Jurkat, Clone E6-1 (cell line): ENCODE measurements at regions not wholly inside any gene's neighbourhood (a gene's known extent, or its start where the extent isn't known, plus 50 kb on each side); places are given as distances from the start of the nearest gene placed in this dataset.
"Not testable (repeated sequence)": the region's sequence is repeated elsewhere in the genome, so short reads cannot be mapped to it uniquely, and the experiment has no call there.

Experiments
- DNase-seq: peaks from one replicate; pipeline ENCODE4 v3.0.0-alpha.2; 2011; ENCODE audit warnings: low read depth, low spot score
- H3K4me3 ChIP-seq: 2 replicates; pipeline ENCODE4 v1.5.1; 2011; ENCODE audit warnings: mild to moderate bottlenecking, low read length, control low read depth, moderate library complexity

GRCh38 chr11:43053638-43054412, 258.0 kb upstream of the API5 start:
- DNase-seq, result no peak
- H3K4me3 ChIP-seq, result no peak overlapping the region

DNA sequence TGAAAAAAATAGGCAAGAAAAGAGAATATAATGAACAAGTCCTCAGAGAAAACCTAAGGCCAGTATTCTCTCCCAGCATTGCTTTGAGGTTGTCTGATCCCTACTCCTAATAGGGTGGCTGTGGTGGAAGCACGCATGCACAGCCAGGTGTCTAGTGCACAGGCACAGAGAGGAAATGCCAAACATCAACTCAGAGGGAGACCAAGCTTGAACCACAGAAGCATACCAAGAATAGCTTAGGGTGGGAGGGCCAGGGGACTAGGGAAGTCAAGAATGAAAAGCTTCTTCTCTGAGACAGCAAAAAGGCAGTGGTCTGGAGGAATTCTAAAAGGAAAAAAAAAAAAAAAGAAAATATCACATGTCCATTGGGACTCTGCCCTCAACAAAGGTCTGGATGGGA, 244.1 kb upstream of the API5 start:
- H3K4me3 ChIP-seq, result no peak overlapping the region
- peak; percentile 2 for DNase-seq

- DNase-seq, result no peak
- H3K4me3 ChIP-seq, result no peak overlapping the region
Measured at GRCh38 chr11:43071338-43071737, 240.5 kb upstream of the API5 start.

DNA sequence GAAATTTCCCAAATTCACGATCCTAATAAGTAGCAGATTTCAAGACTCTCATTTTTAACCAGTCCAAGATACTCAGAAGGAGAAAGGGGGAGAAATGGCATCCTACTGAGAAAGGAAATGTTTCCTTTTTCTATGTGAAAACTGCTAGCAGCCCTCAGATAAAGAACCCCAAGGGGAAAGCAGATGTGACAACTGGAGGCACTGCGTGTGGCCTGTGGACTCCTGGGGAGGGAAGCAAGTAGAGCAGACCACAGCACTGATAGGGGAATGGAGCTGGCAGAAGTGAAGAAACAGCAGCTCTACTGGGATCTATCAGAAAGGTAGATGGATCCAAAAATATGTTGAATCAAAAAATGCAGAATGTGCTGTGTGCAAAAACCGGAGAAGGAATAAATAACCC, 239.7 kb upstream of the API5 start:
- H3K4me3 ChIP-seq, result no peak overlapping the region
- DNase-seq, result no peak

GRCh38 chr11:43072911-43073310, 238.9 kb upstream of the API5 start:
- no peak for DNase-seq
- no peak overlapping the region for H3K4me3 ChIP-seq

GRCh38 chr11:43074810-43075209, 237.0 kb upstream of the API5 start:
- DNase-seq, result no peak
- H3K4me3 ChIP-seq, result no peak overlapping the region

DNA sequence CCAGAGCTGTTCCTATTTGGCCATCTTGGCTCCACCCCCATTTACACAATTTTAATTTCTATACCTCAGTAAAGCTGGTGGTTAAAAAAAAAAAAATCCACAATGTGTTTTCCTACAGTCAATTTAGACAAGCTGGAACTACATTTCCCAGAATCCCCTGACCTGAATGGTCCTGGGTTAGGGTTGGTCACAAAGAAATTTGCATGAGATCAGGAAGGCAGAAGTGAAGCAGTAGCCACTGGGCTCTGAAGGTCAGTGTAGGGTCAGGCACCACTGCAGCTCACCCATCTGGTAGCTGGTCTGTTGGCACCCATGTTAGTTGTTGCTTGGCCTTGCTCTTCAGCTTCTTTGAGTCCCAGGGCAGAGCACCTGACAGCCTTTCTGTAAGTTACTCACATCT, 210.7 kb upstream of the API5 start:
- H3K4me3 ChIP-seq, result no peak overlapping the region
- DNase-seq, result no peak

GRCh38 chr11:43116071-43116470, 195.7 kb upstream of the API5 start:
- DNase-seq, result no peak
- no peak overlapping the region for H3K4me3 ChIP-seq

DNA sequence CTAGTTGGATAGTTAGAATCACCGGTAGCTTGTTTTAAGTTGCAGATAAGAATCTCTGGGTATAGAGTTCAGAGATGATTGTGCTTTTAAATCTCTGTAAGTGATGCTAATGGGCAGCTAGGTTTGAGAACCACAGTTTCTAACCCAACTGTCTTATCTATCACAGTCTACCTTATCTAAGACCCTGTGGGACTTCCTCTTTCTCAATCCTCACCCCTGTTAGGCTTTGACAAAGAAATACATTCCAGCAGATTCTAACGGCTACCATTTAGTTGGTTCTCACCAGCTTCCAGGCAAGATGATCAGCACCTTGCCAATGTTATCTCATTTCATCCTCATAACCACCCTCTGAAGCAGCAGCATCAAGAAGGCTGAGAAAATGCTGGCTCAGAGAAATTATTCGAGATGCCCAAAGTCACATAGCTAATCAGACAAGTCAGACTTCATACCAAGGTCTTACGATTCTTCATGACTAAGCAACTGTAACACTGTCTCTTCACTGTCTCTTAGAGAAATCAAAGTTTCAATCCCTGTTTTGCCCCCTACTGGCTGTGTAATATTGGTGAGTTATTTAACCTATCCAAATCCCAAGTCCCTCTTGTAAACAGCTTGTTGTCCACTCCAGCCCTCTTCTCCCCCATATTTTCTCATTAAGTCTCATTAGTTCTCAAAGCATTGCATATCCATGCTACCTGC, 192.4 kb upstream of the API5 start:
- H3K4me3 ChIP-seq, result no peak overlapping the region
- peak; percentile 25 for DNase-seq

- no peak overlapping the region for H3K4me3 ChIP-seq
- no peak for DNase-seq
Measured at GRCh38 chr11:43122546-43122945, 189.2 kb upstream of the API5 start.

GRCh38 chr11:43123443-43123842, 188.4 kb upstream of the API5 start:
- no peak for DNase-seq

GRCh38 chr11:43124272-43124935, 187.4 kb upstream of the API5 start:
- no peak overlapping the region for H3K4me3 ChIP-seq
- no peak for DNase-seq

More at GRCh38 chr11:43123443-43123842, 188.4 kb upstream of the API5 start:
- no peak overlapping the region for H3K4me3 ChIP-seq

DNA sequence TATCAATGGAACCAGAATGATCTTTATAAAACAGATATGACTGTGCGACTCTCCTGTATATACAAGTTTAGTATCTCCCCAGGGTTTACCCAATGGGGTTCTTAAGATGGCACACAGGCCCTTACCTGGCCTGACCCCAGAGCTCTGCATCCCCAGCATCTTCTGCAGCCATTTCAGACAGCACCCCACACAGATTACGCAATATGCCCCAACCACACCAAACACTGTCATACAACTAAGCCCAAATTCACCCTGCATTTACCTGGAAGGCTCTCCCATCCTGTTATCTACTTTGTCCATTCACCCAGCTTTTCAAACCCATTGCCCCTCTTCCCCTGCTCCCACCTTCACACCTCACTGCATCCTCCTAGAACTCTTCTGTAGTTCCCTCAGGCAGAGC, 182.5 kb upstream of the API5 start:
- no peak for DNase-seq
- H3K4me3 ChIP-seq, result no peak overlapping the region

DNA sequence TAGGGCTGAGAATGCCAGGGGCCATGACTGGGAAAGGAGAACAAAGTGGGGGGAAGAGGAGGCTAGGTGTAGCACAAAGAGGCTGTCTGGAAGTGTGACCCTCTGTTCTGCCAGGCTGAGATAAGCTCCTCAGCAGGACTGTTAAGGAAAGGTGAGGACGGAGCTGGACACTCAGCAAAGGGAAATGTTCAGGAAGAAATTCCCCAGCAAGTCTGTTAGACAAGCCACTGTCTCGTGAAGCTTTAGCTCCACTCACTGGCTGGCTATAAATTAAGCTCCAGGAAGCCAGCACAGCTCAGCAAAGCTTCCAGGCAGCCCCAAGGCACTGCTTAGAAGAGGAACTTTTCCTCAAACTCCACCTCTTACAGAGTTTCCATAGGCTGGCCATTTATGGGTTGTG, 181.2 kb upstream of the API5 start:
- H3K4me3 ChIP-seq, result no peak overlapping the region
- DNase-seq, result no peak

- no peak for DNase-seq
- no peak overlapping the region for H3K4me3 ChIP-seq
Measured at GRCh38 chr11:43135966-43136534, 175.7 kb upstream of the API5 start.

DNA sequence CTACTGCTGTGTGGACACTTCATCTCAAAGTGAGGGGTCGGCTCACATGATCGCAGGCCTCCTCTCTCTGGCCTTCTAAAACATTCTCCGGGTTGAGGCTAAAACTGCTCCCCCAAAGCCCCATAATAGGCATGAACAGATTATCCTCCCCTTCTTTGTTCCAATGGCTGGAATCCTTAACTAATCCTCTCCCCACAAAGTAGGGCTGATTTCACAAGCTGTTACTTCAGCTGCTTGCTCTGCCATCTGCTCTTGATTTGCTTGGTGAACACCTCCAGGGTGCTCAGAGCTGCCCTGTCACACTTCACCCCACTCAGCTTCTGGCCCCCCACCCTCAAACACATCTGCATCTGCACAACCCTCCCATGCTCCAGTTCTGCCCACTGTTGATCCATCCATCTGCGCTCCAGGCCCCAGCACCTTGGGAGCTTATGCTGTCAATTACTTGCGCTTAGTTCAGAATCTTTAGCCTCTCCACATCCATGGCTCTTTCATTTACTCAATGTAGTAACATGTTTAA, 173.1 kb upstream of the API5 start:
- no peak for DNase-seq

GRCh38 chr11:43145653-43146052, 166.1 kb upstream of the API5 start:
- H3K4me3 ChIP-seq, result no peak overlapping the region

More for the DNA sequence above, 173.1 kb upstream of the API5 start:
- H3K4me3 ChIP-seq, result no peak overlapping the region

GRCh38 chr11:43150697-43151096, 161.1 kb upstream of the API5 start:
- DNase-seq, result no peak
- no peak overlapping the region for H3K4me3 ChIP-seq

More at GRCh38 chr11:43145653-43146052, 166.1 kb upstream of the API5 start:
- no peak for DNase-seq

- DNase-seq, result no peak
- no peak overlapping the region for H3K4me3 ChIP-seq
Measured at GRCh38 chr11:43164831-43165230, 147.0 kb upstream of the API5 start.

DNA sequence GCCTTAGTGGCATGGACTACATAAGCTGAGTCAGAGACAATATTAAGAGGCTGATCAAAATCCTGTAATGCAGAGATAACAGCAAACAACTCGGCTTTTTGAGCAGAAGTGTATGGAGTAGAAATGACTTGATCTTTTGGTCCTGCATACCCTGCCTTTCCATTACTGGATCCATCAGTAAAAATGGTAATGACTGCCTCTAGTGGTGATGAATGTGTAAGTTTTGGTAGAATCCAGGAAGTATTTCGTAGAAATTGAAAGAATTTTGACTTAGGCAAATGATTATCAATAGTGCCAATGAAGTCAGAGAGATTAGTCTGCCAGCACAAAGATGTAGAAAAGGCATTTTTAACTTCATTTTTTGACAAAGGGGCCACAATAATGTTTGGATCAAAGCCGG, 146.4 kb upstream of the API5 start:
- not testable (repeated sequence) for DNase-seq

More for the DNA sequence above, 146.4 kb upstream of the API5 start:
- not testable (repeated sequence) for H3K4me3 ChIP-seq
